Loucy (cell line): ENCODE measurements at regions not wholly inside any gene's neighbourhood (a gene's known extent, or its start where the extent isn't known, plus 50 kb on each side); places are given as distances from the start of the nearest gene placed in this dataset.

Source experiments
- H2AFZ ChIP-seq: fragments of 200-600 bp; sonication (generic); 2 replicates; pipeline ENCODE4 v1.6.0; 2016; ENCODE audit warnings: antibody characterized with exemption, mild to moderate bottlenecking, low read length, moderate library complexity
- H3F3A ChIP-seq: fragments of 200-600 bp; 2 replicates; pipeline ENCODE4 v1.6.0; 2016; ENCODE audit warnings: antibody characterized with exemption, low read depth, mild to moderate bottlenecking
- H3K27me3 ChIP-seq: fragments of 200-600 bp; sonication (generic); 2 replicates; pipeline ENCODE4 v1.6.1; 2014; ENCODE audit warnings: low read length, mild to moderate bottlenecking; ENCODE audit not compliant: insufficient read depth, poor library complexity, severe bottlenecking
- H3K36me3 ChIP-seq: fragments of 200-600 bp; sonication (generic); 2 replicates; pipeline ENCODE4 v1.6.1; 2016; ENCODE audit warnings: low read length; ENCODE audit not compliant: insufficient read depth
- H3K4me1 ChIP-seq: fragments of 200-600 bp; sonication (generic); 2 replicates; pipeline ENCODE4 v1.5.1; 2014; ENCODE audit warnings: low read length, mild to moderate bottlenecking; ENCODE audit not compliant: insufficient read depth, poor library complexity, severe bottlenecking
- H3K4me2 ChIP-seq: fragments of 200-600 bp; sonication (generic); 2 replicates; pipeline ENCODE4 v1.6.0; 2014; ENCODE audit warnings: antibody characterized with exemption, low read length, low read depth, mild to moderate bottlenecking; ENCODE audit not compliant: poor library complexity, severe bottlenecking
- H3K4me3 ChIP-seq: fragments of 200-600 bp; sonication (generic); 2 replicates; pipeline ENCODE4 v1.5.1; 2014; ENCODE audit warnings: low read length, mild to moderate bottlenecking, mixed read lengths; ENCODE audit not compliant: poor library complexity, severe bottlenecking
- H3K79me2 ChIP-seq: fragments of 200-600 bp; sonication (generic); 2 replicates; pipeline ENCODE4 v1.6.1; 2014; ENCODE audit warnings: low read length; ENCODE audit not compliant: insufficient read depth
- H3K9ac ChIP-seq: fragments of 200-600 bp; sonication (generic); 2 replicates; pipeline ENCODE4 v1.6.0; 2014; ENCODE audit warnings: mild to moderate bottlenecking, low read depth, low read length, moderate library complexity; ENCODE audit not compliant: poor library complexity, severe bottlenecking
- H3K9me2 ChIP-seq: fragments of 200-600 bp; sonication (generic); replicated peaks from 2 replicates; pipeline ENCODE4 v1.6.1; 2016; ENCODE audit warnings: low read depth, low read length, mixed read lengths
- H3K9me3 ChIP-seq: fragments of 200-600 bp; sonication (generic); 2 replicates; pipeline ENCODE4 v1.6.1; 2014; ENCODE audit warnings: mild to moderate bottlenecking, antibody characterized with exemption, low read length, low read depth; ENCODE audit not compliant: insufficient read depth
- H4K20me1 ChIP-seq: fragments of 200-600 bp; sonication (generic); 2 replicates; pipeline ENCODE4 v1.6.0; 2014; ENCODE audit warnings: antibody characterized with exemption, low read length, mild to moderate bottlenecking; ENCODE audit not compliant: insufficient read depth, poor library complexity, severe bottlenecking
- CTCF ChIP-seq: fragments of 200-600 bp; sonication (generic); conservative IDR thresholded peaks from 2 replicates; pipeline ENCODE4 v1.5.1; 2014; ENCODE audit warnings: mild to moderate bottlenecking, antibody characterized with exemption, low read length
- EZH2phosphoT487 ChIP-seq: fragments of 200-600 bp; IDR thresholded peaks from 2 replicates; pipeline ENCODE4 v1.6.1; 2018; ENCODE audit warnings: antibody characterized with exemption, mild to moderate bottlenecking, moderate library complexity, borderline replicate concordance

GRCh38 chr13:81591528-81592220, 1250.7 kb upstream of the SPRY2 start:
- H3K9me3 ChIP-seq, result no peaks in the 10 kb centered on the region
- TF ChIP-seq EZH2phosphoT487, result no peak
- H3K9me2 ChIP-seq, result no peaks in the 10 kb centered on the region
- H3K9ac ChIP-seq, result no peak overlapping the region
- H2AFZ ChIP-seq, result no peak overlapping the region
- no peaks in the 10 kb centered on the region for H3K79me2 ChIP-seq
- H3K4me3 ChIP-seq, result no peak overlapping the region
- H3K4me2 ChIP-seq, result no peak overlapping the region
- H3K36me3 ChIP-seq, result no peaks in the 10 kb centered on the region
- H3F3A ChIP-seq, result no peaks in the 10 kb centered on the region
- H3K27me3 ChIP-seq, result no peaks in the 10 kb centered on the region
- no peaks in the 10 kb centered on the region for H3K4me1 ChIP-seq
- H4K20me1 ChIP-seq, result no peaks in the 10 kb centered on the region

- no peaks in the 10 kb centered on the region for H4K20me1 ChIP-seq
- H3K4me1 ChIP-seq, result no peaks in the 10 kb centered on the region
- H3K4me2 ChIP-seq, result no peak overlapping the region
- no peak overlapping the region for H2AFZ ChIP-seq
- H3K4me3 ChIP-seq, result no peak overlapping the region
- H3K36me3 ChIP-seq, result no peaks in the 10 kb centered on the region
- no peak overlapping the region for H3K9ac ChIP-seq
- no peaks in the 10 kb centered on the region for H3K9me3 ChIP-seq
- no peaks in the 10 kb centered on the region for H3K9me2 ChIP-seq
- H3F3A ChIP-seq, result no peaks in the 10 kb centered on the region
- TF ChIP-seq CTCF (no peak), EZH2phosphoT487 (no peak)
- no peaks in the 10 kb centered on the region for H3K27me3 ChIP-seq
- H3K79me2 ChIP-seq, result no peaks in the 10 kb centered on the region
Measured at GRCh38 chr13:81582381-81582780, 1241.5 kb upstream of the SPRY2 start.

- no peaks in the 10 kb centered on the region for H3K9me2 ChIP-seq
- TF ChIP-seq CTCF (no peak), EZH2phosphoT487 (no peak)
- H3K9ac ChIP-seq, result no peak overlapping the region
- no peak overlapping the region for H3K4me2 ChIP-seq
- no peaks in the 10 kb centered on the region for H4K20me1 ChIP-seq
- no peaks in the 10 kb centered on the region for H3K4me1 ChIP-seq
- H3K36me3 ChIP-seq, result no peaks in the 10 kb centered on the region
- no peaks in the 10 kb centered on the region for H3K9me3 ChIP-seq
- no peaks in the 10 kb centered on the region for H3K79me2 ChIP-seq
- no peaks in the 10 kb centered on the region for H3F3A ChIP-seq
- no peak overlapping the region for H2AFZ ChIP-seq
- H3K4me3 ChIP-seq, result no peak overlapping the region
- no peaks in the 10 kb centered on the region for H3K27me3 ChIP-seq
Measured at GRCh38 chr13:81577601-81578195, 1236.8 kb upstream of the SPRY2 start.
